SKM-1 treated with dmso at 0.1 percent for 144 hours (cell line): ENCODE measurements at regions not wholly inside any gene's neighbourhood (a gene's known extent, or its start where the extent isn't known, plus 50 kb on each side); places are given as distances from the start of the nearest gene placed in this dataset.
"Not testable (repeated sequence)": the region's sequence is repeated elsewhere in the genome, so short reads cannot be mapped to it uniquely, and the experiment has no call there.

Experiments used
- DNase-seq: peaks from one replicate; lab custom pipeline; 2025; ENCODE audit not compliant: unreplicated experiment; lab: John Stamatoyannopoulos, UW

DNA sequence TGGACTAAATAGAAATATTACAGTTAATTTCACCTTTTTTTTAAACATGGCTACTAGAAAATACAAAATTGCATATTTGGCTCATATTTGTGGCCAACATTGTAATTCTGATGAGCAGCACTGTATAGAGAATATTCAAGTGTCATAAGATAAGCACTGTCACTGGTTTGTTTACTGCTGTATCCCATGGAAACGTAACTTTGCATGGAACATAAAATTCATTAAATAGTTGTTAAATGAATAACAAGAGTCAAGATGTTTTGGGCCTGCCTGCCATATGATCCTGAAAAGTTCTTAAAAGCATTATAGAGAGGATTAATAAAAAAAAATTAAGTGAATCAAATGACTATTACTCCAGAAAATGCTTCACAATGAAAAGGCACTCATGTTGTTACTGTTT lies 763.7 kb upstream of the CRIM1 start:
- DNase-seq, result no peak

DNA sequence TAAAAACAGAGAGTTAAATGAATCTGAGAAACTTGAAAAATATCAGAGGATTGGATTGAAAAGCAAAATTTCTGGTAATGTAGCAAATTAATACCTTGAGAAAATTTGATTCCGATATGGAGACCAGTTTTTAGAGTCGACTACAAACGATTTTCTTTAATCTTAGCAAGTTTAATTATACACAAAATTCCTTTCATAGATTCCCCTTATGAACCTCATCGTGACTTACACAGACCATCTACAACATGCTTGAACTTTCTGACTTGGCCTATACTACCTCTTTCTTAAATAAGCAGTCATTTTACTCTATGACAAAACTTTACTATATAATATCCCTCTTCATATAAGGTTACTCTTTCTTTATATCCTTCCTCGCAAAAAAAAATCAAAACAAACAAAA lies 769.6 kb upstream of the CRIM1 start:
- no peak for DNase-seq

DNA sequence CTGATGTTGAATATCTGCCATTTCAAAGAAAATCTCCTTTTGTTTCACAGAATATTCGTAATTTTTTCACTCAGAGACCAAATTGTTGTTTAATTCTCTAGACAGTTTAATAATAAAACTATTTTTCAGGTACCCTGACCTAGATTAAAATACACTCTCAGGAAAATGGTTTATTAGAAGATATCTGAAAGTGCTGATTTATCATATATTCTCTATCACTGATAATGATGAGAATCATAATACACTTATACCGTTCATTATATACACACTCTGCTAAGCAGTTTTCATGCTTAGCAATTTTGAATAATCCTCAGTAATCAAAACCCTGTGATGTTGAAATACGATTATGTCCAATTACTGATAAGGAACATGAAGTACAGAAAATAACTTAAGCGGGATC lies 772.9 kb upstream of the CRIM1 start:
- DNase-seq, result no peak

DNA sequence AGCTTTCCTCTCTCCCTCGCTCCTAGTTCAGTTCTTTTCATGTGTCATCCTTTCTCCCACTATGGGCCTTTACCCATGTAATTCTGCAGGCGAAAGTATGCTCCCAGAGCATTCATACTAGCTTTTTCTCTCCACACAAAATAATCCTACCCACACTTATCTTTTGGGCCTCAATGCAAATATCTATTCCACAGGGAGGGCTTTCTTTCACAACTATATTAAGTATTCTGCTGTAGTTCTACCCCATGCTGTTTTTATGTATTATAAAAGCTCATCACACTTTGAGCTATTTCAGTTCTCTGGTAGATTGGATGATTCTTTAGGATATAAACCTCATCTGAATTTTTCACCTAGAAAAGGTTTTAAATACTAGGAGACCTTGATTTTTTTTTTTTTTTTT lies 774.6 kb upstream of the CRIM1 start:
- DNase-seq, result no peak

DNA sequence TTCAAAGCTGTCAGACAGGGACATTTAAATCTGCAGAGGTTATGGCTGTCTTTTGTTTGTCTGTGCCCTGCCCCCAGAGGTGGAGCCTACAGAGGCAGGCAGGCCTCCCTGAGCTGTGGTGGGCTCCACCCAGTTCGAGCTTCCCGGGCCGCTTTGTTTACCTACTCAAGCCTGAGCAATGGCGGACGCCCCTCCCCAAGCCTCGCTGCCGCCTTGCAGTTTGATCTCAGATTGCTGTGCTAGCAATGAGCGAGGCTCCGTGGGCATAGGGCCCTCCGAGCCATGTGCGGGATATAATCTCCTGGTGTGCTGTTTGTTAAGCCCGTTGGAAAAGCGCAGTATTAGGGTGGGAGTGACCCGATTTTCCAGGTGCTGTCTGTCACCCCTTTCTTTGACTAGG lies 787.0 kb upstream of the CRIM1 start:
- DNase-seq, result not testable (repeated sequence)

DNA sequence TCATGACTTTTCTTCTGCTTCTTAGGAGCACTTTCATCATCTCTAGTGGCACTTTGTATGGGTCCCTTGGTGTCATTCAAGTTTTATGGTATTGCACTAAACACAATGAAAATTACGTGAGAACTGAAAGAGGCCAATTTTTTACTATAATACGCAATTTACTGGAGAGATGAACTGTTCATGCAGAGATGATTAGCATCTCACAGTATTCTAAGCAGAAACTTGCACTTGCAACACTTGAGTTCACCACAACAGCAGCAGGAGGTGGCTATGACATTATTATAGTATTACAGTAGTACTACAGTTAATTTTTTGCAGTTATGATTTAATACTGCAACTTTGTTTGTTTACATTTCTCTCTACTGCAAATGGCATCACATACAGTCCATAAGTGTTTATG lies 793.1 kb upstream of the CRIM1 start:
- DNase-seq, result no peak

DNA sequence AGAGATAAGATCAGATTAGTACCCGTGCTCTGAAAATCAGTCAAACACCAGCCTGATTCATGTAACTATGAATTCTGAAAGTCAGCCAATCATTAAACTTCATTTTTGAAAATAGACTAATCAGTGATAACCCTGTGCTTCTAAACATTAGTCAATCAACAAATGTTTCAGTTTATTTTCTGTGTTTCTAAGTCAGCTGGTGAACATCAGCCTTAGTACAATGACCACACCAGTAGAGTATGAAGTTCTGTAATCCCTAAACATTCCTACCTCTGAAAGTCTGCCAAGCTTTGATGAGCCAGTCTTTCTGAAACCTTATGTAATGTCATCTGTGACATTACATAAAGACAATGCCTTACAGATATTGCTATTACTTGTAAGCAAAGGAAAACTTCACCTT lies 807.4 kb upstream of the CRIM1 start:
- DNase-seq, result no peak

DNA sequence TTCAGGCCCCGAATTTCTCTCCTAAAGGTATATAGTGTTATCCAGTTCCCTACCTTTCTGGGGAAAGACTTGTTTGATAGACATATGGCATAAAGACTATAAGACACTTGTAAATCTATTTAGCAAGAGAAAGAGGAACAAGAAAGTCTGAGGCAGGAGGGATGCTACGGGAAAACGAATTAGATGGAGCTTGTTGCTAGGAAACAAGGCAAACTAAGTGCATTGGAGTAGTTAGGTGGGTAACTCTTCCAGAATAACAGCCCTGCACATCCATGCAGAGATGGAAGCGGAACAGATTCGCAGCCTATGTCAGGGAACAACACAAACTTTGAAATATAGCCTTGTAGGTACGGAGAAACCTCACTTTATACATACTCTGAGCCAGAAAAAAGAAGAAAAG lies 810.3 kb upstream of the CRIM1 start:
- DNase-seq, result no peak

DNA sequence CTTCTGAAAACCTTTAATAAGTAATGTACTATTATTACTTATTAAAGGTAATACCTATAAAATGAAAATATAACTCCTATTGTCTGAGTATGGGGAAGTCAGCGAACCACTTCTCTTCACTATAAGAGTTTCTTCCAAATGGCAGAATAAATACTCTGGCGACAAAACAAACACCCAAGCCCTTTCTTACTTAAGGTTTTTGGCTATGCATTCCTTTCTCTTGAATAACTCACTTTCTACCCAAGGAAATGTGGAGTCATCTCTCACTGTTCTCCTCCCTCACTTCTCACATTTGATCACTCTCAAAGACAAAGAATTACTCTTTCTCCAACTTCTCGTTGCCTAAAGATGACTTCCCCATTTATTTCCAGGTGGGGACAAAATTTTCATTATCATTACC lies 816.8 kb upstream of the CRIM1 start:
- DNase-seq, result no peak

DNA sequence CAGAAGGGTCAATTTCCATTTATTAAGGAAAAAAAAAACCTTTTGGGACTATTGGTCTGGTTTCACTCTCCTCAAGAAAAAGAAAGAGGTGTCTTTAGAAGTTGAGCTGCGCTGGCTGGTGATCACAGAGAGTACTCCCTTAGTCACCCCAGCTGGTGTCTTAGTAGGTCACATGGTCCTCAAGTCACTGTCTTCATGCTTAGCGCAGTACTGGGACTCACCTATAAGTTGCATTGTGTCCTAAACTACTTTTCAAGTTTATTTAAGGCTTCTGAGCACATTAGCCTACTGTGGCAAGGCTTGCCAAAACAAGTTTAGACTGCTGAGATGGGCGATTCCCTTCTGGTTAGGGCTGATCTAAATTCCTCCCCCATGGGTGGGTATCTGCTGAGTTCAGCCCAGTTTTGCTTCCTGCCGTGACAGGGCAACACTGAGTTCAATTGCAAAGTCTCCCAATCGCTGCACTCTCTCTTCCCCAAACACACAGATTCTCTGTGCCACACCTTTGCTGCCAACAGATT lies 824.9 kb upstream of the CRIM1 start:
- DNase-seq, result no peak

DNA sequence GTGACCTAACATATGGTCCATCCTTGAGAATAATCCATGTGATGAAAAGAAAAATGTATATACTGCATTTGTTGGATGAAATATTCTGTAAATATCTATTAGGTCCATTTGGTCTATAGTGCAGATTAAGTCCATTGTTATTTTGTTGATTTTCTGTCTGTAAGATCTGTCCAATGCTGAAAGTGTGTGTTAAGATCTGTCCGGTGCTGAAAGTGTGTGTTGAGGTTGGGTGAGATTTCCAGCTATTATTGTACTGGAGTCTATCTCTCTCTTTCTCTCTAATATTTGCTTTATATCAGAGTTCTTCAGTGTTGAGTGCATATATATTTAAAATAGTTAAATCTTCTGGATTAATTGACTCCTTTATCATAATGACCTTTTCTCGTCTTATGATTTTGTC lies 828.8 kb upstream of the CRIM1 start:
- no peak for DNase-seq

DNA sequence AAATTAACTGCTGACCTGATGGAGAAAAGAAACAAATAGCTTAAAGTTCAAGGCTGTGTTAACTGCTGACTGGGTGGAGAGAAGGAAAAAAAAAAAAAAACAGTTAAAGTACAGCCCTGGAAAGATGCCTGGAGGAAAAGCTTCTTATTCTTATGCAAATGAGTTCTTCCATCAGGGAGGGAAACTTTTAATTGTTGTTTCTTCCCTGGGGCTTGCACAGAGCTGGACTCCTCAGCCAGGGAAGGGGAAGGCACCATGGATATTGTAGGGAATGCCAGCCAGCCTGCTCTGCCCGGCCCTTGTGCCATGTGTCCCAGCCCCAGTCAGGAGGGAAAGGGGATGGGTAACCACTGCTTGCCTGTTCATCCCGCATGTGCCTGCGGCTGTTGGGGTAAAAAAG lies 833.1 kb upstream of the CRIM1 start:
- no peak for DNase-seq

DNA sequence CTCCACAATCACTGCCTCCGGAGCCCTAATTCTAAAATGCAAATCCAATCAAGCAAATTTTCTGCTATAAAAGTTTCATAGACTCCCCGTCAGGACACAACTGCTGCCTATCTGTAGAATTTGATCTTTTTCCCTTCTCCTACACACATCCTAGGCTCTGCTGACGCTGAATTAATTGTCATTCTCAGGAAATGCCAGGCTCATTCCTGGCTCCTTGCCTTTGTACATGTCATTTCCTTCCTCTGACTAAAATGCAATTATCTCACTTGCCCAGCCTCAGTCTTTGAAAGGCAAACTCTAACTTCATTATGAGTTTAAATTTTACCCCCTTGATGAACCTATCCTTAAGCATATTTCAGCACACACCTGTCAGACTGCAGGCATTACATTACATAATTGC lies 844.9 kb upstream of the CRIM1 start:
- DNase-seq, result no peak

DNA sequence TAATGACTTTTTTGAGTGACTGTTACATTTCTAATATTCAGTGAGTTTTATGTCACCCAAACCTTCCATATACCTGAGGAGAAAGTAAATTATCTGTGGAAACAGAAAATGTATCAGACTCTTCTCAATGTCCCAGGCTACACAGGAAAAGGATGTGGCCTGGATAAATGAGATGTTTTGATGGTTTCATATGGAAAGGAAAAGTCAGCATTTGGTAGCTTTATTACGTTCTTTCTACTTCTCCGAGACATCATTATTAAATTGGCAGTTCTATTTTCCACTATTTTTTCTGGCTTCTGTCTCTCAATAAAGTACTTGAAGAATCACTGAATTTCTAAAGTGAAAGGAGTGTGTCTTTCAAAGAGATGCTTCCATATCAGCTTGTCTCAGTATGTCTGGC lies 847.0 kb upstream of the CRIM1 start:
- DNase-seq, result no peak

DNA sequence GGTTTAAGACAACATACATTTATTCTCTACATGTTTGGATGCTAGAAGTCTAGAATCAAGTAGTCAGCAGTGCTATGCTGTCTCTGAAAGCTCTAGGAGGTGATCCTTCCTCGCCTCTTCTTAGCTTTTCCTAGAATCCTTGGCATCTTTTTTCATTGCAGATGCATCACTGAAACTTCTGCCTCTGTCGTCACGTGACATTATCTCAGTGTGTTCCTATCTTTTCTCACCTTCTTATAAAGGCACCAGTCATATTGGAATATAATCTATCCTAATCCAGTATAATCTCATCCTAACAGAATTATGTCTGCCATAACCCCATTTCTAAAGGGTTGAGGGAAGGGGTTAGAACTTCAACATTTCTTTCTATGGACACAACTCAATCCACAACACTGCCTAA lies 851.2 kb upstream of the CRIM1 start:
- DNase-seq, result no peak

DNA sequence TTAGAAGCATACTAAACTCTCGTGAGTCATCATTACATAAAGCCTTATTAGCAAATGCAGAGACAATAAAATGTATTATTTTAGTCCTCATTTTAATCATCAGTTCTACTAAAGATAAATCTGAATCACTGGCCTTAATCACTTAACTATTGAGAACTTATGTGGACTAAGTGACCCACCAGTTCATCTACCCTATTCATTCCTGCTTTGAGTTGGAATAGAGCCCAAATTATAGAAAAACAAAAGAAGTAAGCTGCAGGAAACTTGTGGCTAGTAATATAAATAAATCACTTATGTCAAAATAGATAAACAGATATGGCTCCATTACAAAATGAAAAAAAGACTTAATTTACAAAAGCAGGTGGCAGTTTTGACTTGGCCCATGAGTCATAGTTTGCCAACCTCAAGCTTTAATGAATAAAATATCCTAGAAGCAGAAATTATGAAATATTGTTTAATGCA lies 851.8 kb upstream of the CRIM1 start:
- no peak for DNase-seq

DNA sequence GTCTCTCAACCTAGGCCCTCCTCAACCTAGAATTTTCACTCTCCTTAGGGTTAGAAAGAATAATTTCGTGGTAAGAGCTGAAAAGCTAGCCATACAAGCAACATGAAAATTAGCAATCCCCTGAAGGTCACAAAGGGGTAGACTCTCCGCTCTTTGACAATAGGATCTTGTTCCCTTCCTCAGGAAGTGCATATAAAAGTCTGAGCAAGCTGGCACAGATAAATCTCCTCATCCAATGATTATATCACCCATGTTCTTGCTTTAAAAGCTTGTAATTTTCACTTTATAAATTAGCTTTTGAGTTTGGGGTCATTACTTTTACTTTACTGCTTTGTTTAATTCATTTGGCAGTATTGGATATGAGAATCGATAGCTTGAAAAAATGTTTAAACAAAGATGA lies 852.3 kb upstream of the CRIM1 start:
- DNase-seq, result no peak

DNA sequence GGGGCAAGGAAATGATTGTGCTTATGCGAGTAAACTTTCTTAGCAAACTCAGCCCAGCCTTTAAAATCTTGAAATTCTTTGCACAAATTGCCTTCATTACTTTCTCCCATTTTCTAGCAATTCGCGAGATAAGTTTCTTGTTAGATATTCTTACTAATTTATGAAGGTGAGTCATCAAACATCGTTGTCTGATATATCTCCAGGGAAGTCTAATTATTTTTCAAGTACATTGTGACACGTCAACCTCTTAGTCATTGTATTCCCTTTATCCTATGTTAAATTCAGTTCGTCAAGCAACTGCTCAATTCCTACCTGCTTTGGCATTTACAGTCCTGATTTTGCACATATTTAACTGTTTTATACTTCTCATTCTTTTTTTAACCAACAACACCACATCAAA lies 854.5 kb upstream of the CRIM1 start:
- DNase-seq, result no peak

DNA sequence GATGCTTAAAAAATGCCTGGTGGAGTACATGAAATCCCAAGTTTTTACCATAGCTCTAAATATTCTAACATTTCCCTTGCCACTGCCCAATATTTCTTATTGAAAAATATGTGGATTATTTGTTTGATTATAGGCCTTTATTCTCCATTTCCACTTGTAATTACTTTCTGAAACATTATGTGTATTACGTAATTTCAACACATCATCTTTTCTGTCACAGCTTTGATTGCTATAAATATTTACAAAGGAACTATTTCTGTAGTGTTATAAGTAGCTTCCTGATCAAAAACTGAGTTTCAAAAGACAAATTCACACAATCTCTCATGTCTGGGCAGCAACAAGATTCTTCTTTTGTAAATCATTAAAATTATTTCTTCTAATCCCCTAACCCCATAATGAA lies 859.6 kb upstream of the CRIM1 start:
- no peak for DNase-seq

DNA sequence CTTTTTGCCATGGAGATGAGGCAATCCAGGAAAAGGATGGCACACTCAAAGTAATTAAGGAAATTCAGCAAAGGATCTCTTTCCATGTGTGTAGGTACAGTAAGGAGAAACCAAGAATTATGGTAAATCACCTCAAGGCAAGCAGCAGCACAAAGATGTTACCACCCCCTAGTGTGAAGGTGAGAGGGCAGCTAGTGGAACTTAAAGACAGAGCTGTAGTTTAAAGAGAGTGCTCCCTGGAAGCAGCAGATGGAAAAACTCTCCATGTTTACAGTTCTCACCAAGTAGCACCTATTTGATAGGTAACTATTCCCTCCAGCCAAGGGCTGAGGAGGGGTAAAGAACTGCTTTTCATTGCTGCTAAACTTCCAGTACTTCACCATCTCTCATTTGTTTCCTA lies 860.4 kb upstream of the CRIM1 start:
- no peak for DNase-seq

DNA sequence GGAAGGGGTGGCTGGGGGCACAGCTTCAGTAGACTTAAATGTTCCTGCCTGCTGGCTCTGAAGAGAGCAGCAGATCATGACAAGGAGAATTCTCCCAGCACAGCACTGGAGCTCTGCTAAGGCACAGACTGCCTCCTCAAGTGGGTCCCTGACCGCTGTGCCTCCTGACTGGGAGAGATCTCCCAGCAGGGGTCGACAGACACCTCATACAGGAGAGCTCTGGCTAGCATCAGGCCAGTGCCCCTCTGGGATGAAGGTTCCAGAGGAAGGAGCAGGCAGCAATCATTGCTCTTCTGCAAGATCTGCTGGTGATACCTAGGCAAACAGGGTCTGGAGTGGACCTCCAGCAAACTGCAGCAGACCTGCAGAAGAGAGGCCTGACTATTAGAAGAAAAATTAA lies 877.5 kb upstream of the CRIM1 start:
- DNase-seq, result not testable (repeated sequence)

DNA sequence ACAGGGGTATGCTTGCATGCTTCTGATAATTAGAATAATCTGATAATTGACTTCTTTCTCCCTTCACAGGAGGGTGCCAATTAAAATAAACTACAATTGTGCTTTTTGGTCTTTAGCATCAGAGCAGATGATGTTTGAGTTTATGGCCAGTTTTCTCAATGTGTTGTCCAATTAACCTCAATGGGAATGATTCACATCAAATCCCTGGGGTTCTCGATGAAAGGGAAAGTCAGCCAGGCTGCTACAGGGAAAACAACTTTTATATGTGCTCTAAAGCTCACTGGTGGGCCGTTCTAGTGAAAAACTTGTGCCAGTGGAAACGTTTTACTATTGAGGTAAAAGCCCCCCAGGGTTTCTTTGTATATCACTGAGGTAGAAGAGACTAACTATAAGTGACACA lies 887.3 kb upstream of the CRIM1 start:
- no peak for DNase-seq

DNA sequence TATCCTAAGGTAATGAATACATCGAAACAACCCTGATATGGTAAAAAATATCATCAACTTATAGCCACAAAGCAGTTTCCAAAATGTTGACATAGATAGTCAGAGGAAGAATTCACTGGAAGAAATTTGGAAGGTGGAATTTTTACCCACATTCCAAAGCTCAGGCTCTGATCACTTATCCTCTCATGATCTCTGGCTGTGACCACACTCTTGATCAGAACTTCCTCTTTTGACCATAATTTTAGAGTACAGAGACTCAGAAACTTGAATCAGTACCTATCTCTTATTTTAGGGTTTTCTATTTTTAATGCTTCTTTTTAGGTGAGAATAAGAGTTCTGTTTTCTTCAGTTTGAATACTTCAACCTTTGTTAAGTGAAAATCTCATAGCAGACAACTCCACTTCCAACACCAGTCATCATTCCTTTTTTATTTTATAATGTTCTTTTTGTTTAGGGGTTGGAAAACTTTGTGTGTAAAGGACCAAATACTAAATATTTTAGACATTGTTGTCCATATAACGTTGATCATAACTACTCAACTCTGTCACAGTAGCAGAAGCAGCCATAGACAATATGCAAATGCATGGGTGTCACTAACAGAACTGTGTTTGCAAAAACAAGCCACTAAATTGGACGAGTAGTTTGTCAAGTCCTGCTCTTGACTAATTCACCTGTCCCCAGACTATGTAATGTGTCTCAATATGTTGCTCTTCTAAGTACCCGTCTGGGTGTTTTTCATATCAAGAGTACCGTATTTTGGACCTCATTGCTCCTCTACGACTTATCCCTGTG lies 891.6 kb upstream of the CRIM1 start:
- peak; percentile 41 for DNase-seq
